ENCODE measurements at regions not wholly inside any gene's neighbourhood (a gene's known extent, or its start where the extent isn't known, plus 50 kb on each side); places are given as distances from the start of the nearest gene placed in this dataset.

- Histone ChIP-seq H3K4me3 (no peak overlapping the region), H3K9me3 (no peaks in the 10 kb centered on the region), H3K36me3 (no peaks in the 10 kb centered on the region), H3K4me1 (peaks cover 0 to 16% (median 0%) of the 10 kb centered on the region in 3 donors), H3K27ac (no peak overlapping the region), H3K27me3 (no peaks in the 10 kb centered on the region)
- TF ChIP-seq POLR2A (IDR thresholded peaks at IDR 0.05) (no peak), CTCF (IDR thresholded peaks at IDR 0.05) (no peak)
- WGBS, 2 donors, result 58 to 59% methylated on average over 3 of the region's 3 CpGs
- intact Hi-C loops (cut with DNase I), result no loop called here
- DNase-seq, result no peak
Observed at GRCh38 chr1:232260045-232260444, 369.9 kb downstream of the SIPA1L2 start.

GRCh38 chr1:232259333-232259732, 370.6 kb downstream of the SIPA1L2 start:
- no peak for DNase-seq
- WGBS, 2 donors, result 90 to 94% methylated on average over 3 of the region's 3 CpGs
- H3K27me3 ChIP-seq, result no peaks in the 10 kb centered on the region
- peaks cover 0 to 16% (median 0%) of the 10 kb centered on the region in 3 donors for H3K4me1 ChIP-seq
- H3K36me3 ChIP-seq, result no peaks in the 10 kb centered on the region
- no peaks in the 10 kb centered on the region for H3K9me3 ChIP-seq
- H3K4me3 ChIP-seq, result no peak overlapping the region
- TF ChIP-seq CTCF (IDR thresholded peaks at IDR 0.05), result no peak
- TF ChIP-seq POLR2A (IDR thresholded peaks at IDR 0.05), result no peak
- no peak overlapping the region for H3K27ac ChIP-seq
- intact Hi-C loops (cut with DNase I), result no loop called here

DNA sequence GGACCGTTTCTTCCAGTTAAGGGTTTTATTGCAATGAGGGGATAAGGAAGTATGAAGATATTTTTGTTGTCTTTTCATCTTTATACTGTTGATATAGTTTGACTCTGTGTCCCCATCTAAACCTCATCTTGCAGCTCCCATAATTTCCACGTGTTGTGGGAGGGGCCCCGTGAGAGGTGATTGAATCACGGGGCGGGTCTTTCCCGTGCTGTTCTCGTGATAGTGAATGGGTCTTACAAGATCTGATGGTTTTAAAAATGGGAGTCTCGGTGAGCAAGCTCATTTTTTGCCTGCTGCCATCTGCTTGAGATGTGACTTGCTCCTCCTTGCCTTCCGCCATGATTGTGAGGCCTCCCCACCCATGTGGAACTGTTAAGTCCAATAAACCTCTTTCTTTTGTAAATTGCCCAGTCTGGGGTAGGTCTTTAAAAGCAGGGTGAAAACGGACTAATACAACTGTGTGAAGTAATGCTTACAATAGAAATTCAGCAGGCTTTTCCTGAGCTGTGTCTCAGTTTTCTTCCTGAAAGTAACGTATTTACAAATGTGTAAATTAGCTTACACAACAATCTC, 377.3 kb downstream of the SIPA1L2 start:
- 67 to 76% methylated on average over 11 of the region's 11 CpGs for WGBS, 2 donors
- Histone ChIP-seq H3K27me3 (no peaks in the 10 kb centered on the region), H3K27ac (no peak overlapping the region), H3K4me1 (no peaks in the 10 kb centered on the region), H3K36me3 (no peaks in the 10 kb centered on the region), H3K4me3 (no peak overlapping the region), H3K9me3 (no peaks in the 10 kb centered on the region)
- no peak for DNase-seq
- intact Hi-C loops (cut with DNase I), result no loop called here
- TF ChIP-seq CTCF (IDR thresholded peaks at IDR 0.05) (no peak), POLR2A (IDR thresholded peaks at IDR 0.05) (no peak)

DNA sequence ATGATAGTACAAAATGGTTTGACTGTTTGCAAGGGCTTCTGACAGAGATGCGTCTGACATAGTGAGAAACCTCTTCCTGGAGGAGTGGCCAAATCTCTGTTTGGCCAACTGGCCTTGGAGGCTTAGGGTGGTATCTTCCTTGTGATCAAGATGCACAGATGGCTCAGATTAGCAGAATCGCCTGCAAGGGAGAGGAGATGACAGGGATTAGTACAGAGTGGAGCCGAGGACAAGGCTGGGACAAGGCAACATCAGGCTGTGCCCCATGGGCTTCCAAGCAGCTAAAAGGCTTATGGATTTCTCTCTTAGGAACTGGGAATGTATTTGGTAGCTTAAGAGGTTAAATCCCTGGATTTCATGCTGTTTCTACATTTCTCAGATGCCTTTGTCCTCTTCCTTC, 379.1 kb downstream of the SIPA1L2 start:
- TF ChIP-seq POLR2A (IDR thresholded peaks at IDR 0.05) (no peak), CTCF (IDR thresholded peaks at IDR 0.05) (no peak)
- no peak for DNase-seq
- 63 to 64% methylated on average over 3 of the region's 3 CpGs for WGBS, 2 donors
- H3K9me3 ChIP-seq, result no peaks in the 10 kb centered on the region
- H3K27me3 ChIP-seq, result no peaks in the 10 kb centered on the region
- no peaks in the 10 kb centered on the region for H3K36me3 ChIP-seq
- H3K4me3 ChIP-seq, result no peak overlapping the region
- intact Hi-C loops (cut with DNase I), result no loop called here
- H3K4me1 ChIP-seq, result no peaks in the 10 kb centered on the region
- H3K27ac ChIP-seq, result no peak overlapping the region

- WGBS, 2 donors, result 56 to 63% methylated on average over 9 to 13 of the region's 13 CpGs
- H3K27me3 ChIP-seq, result no peaks in the 10 kb centered on the region
- H3K27ac ChIP-seq, result no peak overlapping the region
- H3K9me3 ChIP-seq, result no peaks in the 10 kb centered on the region
- no peak for TF ChIP-seq CTCF (IDR thresholded peaks at IDR 0.05)
- TF ChIP-seq POLR2A (IDR thresholded peaks at IDR 0.05), result no peak
- no peak overlapping the region for H3K4me3 ChIP-seq
- DNase-seq, result no peak
- H3K4me1 ChIP-seq, result no peaks in the 10 kb centered on the region
- no peaks in the 10 kb centered on the region for H3K36me3 ChIP-seq
- intact Hi-C loops (cut with DNase I), result no loop called here
Observed at GRCh38 chr1:232249861-232250777, 379.8 kb downstream of the SIPA1L2 start.
